NOMO-1 (cell line): ENCODE measurements at regions not wholly inside any gene's neighbourhood (a gene's known extent, or its start where the extent isn't known, plus 50 kb on each side); places are given as distances from the start of the nearest gene placed in this dataset.
"Not testable (repeated sequence)": the region's sequence is repeated elsewhere in the genome, so short reads cannot be mapped to it uniquely, and the experiment has no call there.

ENCODE experiments used
- DNase-seq, 2 experiments: peaks; one replicate each; lab custom pipeline; 2025; ENCODE audit not compliant: unreplicated experiment in 2 of 2; lab: John Stamatoyannopoulos, UW

- no peak for DNase-seq
Measured at GRCh38 chr3:90054311-90054710, 946.9 kb downstream of the EPHA3 start.

- DNase-seq = no peak
Measured at GRCh38 chr3:90055666-90056065, 948.2 kb downstream of the EPHA3 start.

- DNase-seq = no peak
Measured at GRCh38 chr3:90056281-90057032, 949.0 kb downstream of the EPHA3 start.

GRCh38 chr3:90062016-90062415 lies 954.6 kb downstream of the EPHA3 start:
- no peak for DNase-seq

GRCh38 chr3:90062631-90063200 lies 955.3 kb downstream of the EPHA3 start:
- DNase-seq = no peak

- DNase-seq = no peak
Measured at GRCh38 chr3:90068783-90069182, 961.4 kb downstream of the EPHA3 start.

GRCh38 chr3:90069748-90070147 lies 962.3 kb downstream of the EPHA3 start:
- no peak for DNase-seq

GRCh38 chr3:90076136-90076535 lies 968.7 kb downstream of the EPHA3 start:
- DNase-seq = no peak

GRCh38 chr3:90080988-90081387 lies 973.6 kb downstream of the EPHA3 start:
- DNase-seq = no peak

GRCh38 chr3:90086297-90086696 lies 978.9 kb downstream of the EPHA3 start:
- DNase-seq = not testable (repeated sequence)

GRCh38 chr3:90087703-90088102 lies 980.3 kb downstream of the EPHA3 start:
- no peak for DNase-seq

GRCh38 chr3:90091549-90091948 lies 984.1 kb downstream of the EPHA3 start:
- peak in 1 of 2 experiments; percentile 4 for DNase-seq

- DNase-seq = peak in 1 of 2 experiments; percentile 5
Measured at GRCh38 chr3:90092994-90093393, 985.6 kb downstream of the EPHA3 start.

GRCh38 chr3:90095811-90096210 lies 988.4 kb downstream of the EPHA3 start:
- no peak for DNase-seq

- DNase-seq = no peak
Measured at GRCh38 chr3:90099493-90099892, 992.1 kb downstream of the EPHA3 start.

GRCh38 chr3:90102146-90102545 lies 994.7 kb downstream of the EPHA3 start:
- DNase-seq = no peak

- DNase-seq = no peak
Measured at GRCh38 chr3:90121326-90121725, 1013.9 kb downstream of the EPHA3 start.

- DNase-seq = no peak
Measured at GRCh38 chr3:90128391-90128790, 1021.0 kb downstream of the EPHA3 start.

GRCh38 chr3:90129730-90130129 lies 1022.3 kb downstream of the EPHA3 start:
- DNase-seq = no peak

GRCh38 chr3:90132197-90132596 lies 1024.8 kb downstream of the EPHA3 start:
- no peak for DNase-seq

- DNase-seq = no peak
Measured at GRCh38 chr3:90134090-90134489, 1026.7 kb downstream of the EPHA3 start.

GRCh38 chr3:90136456-90137191 lies 1029.2 kb downstream of the EPHA3 start:
- no peak for DNase-seq
